Liver (tissue), 8 donors: ENCODE measurements at regions not wholly inside any gene's neighbourhood (a gene's known extent, or its start where the extent isn't known, plus 50 kb on each side); places are given as distances from the start of the nearest gene placed in this dataset.

Source experiments
- DNase-seq: peaks from one replicate; pipeline ENCODE4 v3.0.0-alpha.2; 2017; ENCODE audit warnings: low spot score
- H3K27ac ChIP-seq, 2 donors: one replicate each; pipeline ENCODE4 v1.7.0; 2013; ENCODE audit warnings: inconsistent platforms in 2 of 2, low read length in 2 of 2, control low read depth in 1 of 2, low read depth in 1 of 2, mild to moderate bottlenecking in 1 of 2
- H3K27me3 ChIP-seq, 4 donors: one replicate each; pipeline versions ENCODE4 v1.6.1 to v1.7.0; 2013; ENCODE audit warnings: low read length in 3 of 4, inconsistent platforms in 1 of 4, mild to moderate bottlenecking in 1 of 4, moderate library complexity in 1 of 4; ENCODE audit not compliant: control insufficient read depth in 4 of 4, insufficient read depth in 4 of 4
- H3K36me3 ChIP-seq, 4 donors: one replicate each; pipeline versions ENCODE4 v1.6.1 to v1.7.0; 2013; ENCODE audit warnings: low read length in 3 of 4, mild to moderate bottlenecking in 3 of 4, low read depth in 1 of 4, moderate library complexity in 1 of 4; ENCODE audit not compliant: control insufficient read depth in 4 of 4, insufficient read depth in 3 of 4
- H3K4me1 ChIP-seq, 4 donors: one replicate each; pipeline versions ENCODE4 v1.6.1 to v1.7.0; 2013; ENCODE audit warnings: low read length in 3 of 4, mild to moderate bottlenecking in 3 of 4, moderate library complexity in 1 of 4; ENCODE audit not compliant: control insufficient read depth in 4 of 4, insufficient read depth in 4 of 4
- H3K4me3 ChIP-seq, 3 donors: one replicate each; pipeline versions ENCODE4 v1.6.1 to v1.7.0; 2013; ENCODE audit warnings: low read length in 3 of 3, control low read depth in 1 of 3, low read depth in 1 of 3, mild to moderate bottlenecking in 1 of 3
- H3K9ac ChIP-seq, 2 donors: one replicate each; pipeline ENCODE4 v1.7.0; 2013; ENCODE audit warnings: low read length in 2 of 2, mild to moderate bottlenecking in 2 of 2, moderate library complexity in 2 of 2, control low read depth in 1 of 2, low read depth in 1 of 2
- H3K9me3 ChIP-seq, 4 donors: one replicate each; pipeline versions ENCODE4 v1.6.1 to v1.7.0; 2013; ENCODE audit warnings: low read length in 3 of 4; ENCODE audit not compliant: control insufficient read depth in 4 of 4
- ATF3 ChIP-seq: IDR thresholded peaks from 2 replicates; pipeline ENCODE4 v1.6.1; 2016; ENCODE audit warnings: antibody characterized with exemption
- CTCF ChIP-seq: fragments of 150-350 bp; IDR thresholded peaks from 2 replicates; pipeline ENCODE4 v1.5.1; 2017; ENCODE audit warnings: improper control_type of control experiment, low read depth, low read length; ENCODE audit not compliant: missing input control
- EGR1 ChIP-seq, 2 donors: IDR thresholded peaks; 2 replicates each; pipeline ENCODE4 v1.6.1; 2016 to 2018; ENCODE audit warnings: antibody characterized with exemption in 2 of 2, low read depth in 2 of 2
- FOXA1 ChIP-seq: IDR thresholded peaks from 2 replicates; pipeline ENCODE4 v1.6.1; 2016; ENCODE audit warnings: antibody characterized with exemption
- FOXA2 ChIP-seq: IDR thresholded peaks from 2 replicates; pipeline ENCODE4 v1.6.1; 2016; ENCODE audit warnings: antibody characterized with exemption
- GABPA ChIP-seq, 2 donors: IDR thresholded peaks in 1 of 2; conservative IDR thresholded peaks in 1 of 2; 2 replicates each; pipeline ENCODE4 v1.6.1; 2016; ENCODE audit warnings: antibody characterized with exemption in 2 of 2, mild to moderate bottlenecking in 1 of 2, moderate library complexity in 1 of 2
- HNF4A ChIP-seq, 2 donors: conservative IDR thresholded peaks; 2 replicates each; pipeline ENCODE4 v1.6.1; 2016; ENCODE audit warnings: antibody characterized with exemption in 2 of 2, mild to moderate bottlenecking in 2 of 2
- HNF4G ChIP-seq: IDR thresholded peaks from 2 replicates; pipeline ENCODE4 v1.6.1; 2016; ENCODE audit warnings: antibody characterized with exemption
- JUND ChIP-seq, 2 donors: IDR thresholded peaks; 2 replicates each; pipeline ENCODE4 v1.6.1; 2016; ENCODE audit warnings: antibody characterized with exemption in 2 of 2
- MAX ChIP-seq: IDR thresholded peaks from 2 replicates; pipeline ENCODE4 v1.6.1; 2016; ENCODE audit warnings: antibody characterized with exemption
- NR2F2 ChIP-seq: IDR thresholded peaks from 2 replicates; pipeline ENCODE4 v1.6.1; 2016; ENCODE audit warnings: antibody characterized with exemption
- RAD21 ChIP-seq, 2 donors: IDR thresholded peaks; 2 replicates each; pipeline ENCODE4 v1.6.1; 2016; ENCODE audit warnings: antibody characterized with exemption in 2 of 2, mild to moderate bottlenecking in 2 of 2
- REST ChIP-seq: IDR thresholded peaks from 2 replicates; pipeline ENCODE4 v1.6.1; 2016; ENCODE audit warnings: antibody characterized with exemption, mild to moderate bottlenecking
- RXRA ChIP-seq, 2 donors: IDR thresholded peaks; 2 replicates each; pipeline ENCODE4 v1.6.1; 2017 to 2018; ENCODE audit warnings: antibody characterized with exemption in 2 of 2, mild to moderate bottlenecking in 1 of 2
- TAF1 ChIP-seq: conservative IDR thresholded peaks from 2 replicates; pipeline ENCODE4 v1.6.1; 2016; ENCODE audit warnings: antibody characterized with exemption, mild to moderate bottlenecking
- YY1 ChIP-seq: IDR thresholded peaks from 2 replicates; pipeline ENCODE4 v1.6.1; 2016; ENCODE audit warnings: antibody characterized with exemption, mild to moderate bottlenecking
- ZBTB33 ChIP-seq: IDR thresholded peaks from 2 replicates; pipeline ENCODE4 v1.6.1; 2016; ENCODE audit warnings: antibody characterized with exemption
- WGBS: extraction: QIAGEN DNeasy Blood & Tissue Kit; methylation state at CpG from one replicate; pipeline ENCODE4 v1.1.7; 2013; 5-methylcytosine and 5-hydroxymethylcytosine counted together
- donor health status: healthy.
- donor health status: healthy.
- donor health status: healthy.
- donor health status: healthy.
- donor health status: healthy.

GRCh38 chr2:173697929-173698328, 267.2 kb downstream of the SP3 start:
- Histone ChIP-seq H3K9ac (no peak overlapping the region), H3K4me1 (no peaks in the 10 kb centered on the region), H3K27ac (no peak overlapping the region), H3K9me3 (peaks cover 0 to 5% (median 3%) of the 10 kb centered on the region in 4 donors), H3K27me3 (no peaks in the 10 kb centered on the region), H3K36me3 (no peaks in the 10 kb centered on the region), H3K4me3 (no peak overlapping the region)
- WGBS = 94% methylated on average over 1 of the region's 1 CpG
- DNase-seq = no peak
- no peak for TF ChIP-seq TAF1
- TF ChIP-seq HNF4A (conservative IDR thresholded peaks at IDR 0.05) = no peak

GRCh38 chr2:173705656-173706055, 259.5 kb downstream of the SP3 start:
- H3K4me3 ChIP-seq = no peak overlapping the region
- TF ChIP-seq FOXA2 (no peak), RXRA (IDR thresholded peaks at IDR 0.05) (no peak), CTCF (no peak), EGR1 (IDR thresholded peaks at IDR 0.05; ENCODE audit: low read depth in 2 of 2) (no peak), JUND (IDR thresholded peaks at IDR 0.05) (no peak), MAX (no peak), ATF3 (no peak), YY1 (no peak)
- no peaks in the 10 kb centered on the region for H3K9me3 ChIP-seq
- H3K27ac ChIP-seq = no peak overlapping the region
- no peak overlapping the region for H3K9ac ChIP-seq
- peaks cover 0 to 6% (median 0%) of the 10 kb centered on the region in 4 donors for H3K4me1 ChIP-seq
- H3K36me3 ChIP-seq = no peaks in the 10 kb centered on the region
- 90% methylated on average over 4 of the region's 4 CpGs for WGBS
- DNase-seq = no peak
- no peaks in the 10 kb centered on the region for H3K27me3 ChIP-seq

GRCh38 chr2:173706936-173707335, 258.2 kb downstream of the SP3 start:
- Histone ChIP-seq H3K36me3 (no peaks in the 10 kb centered on the region), H3K27ac (no peak overlapping the region), H3K4me3 (no peak overlapping the region), H3K27me3 (no peaks in the 10 kb centered on the region), H3K4me1 (peaks cover 0 to 6% (median 0%) of the 10 kb centered on the region in 4 donors), H3K9ac (no peak overlapping the region), H3K9me3 (no peaks in the 10 kb centered on the region)
- DNase-seq = no peak
- WGBS = 64% methylated on average over 4 of the region's 4 CpGs
- TF ChIP-seq ATF3 (no peak), MAX (no peak), ZBTB33 (no peak), CTCF (no peak), TAF1 (no peak), GABPA (IDR thresholded peaks at IDR 0.05 in 1 of 2, conservative IDR thresholded peaks at IDR 0.05 in 1 of 2) (no peak), JUND (IDR thresholded peaks at IDR 0.05) (no peak), RAD21 (IDR thresholded peaks at IDR 0.05) (no peak), NR2F2 (no peak), HNF4A (conservative IDR thresholded peaks at IDR 0.05) (no peak), REST (no peak), RXRA (IDR thresholded peaks at IDR 0.05) (no peak), EGR1 (IDR thresholded peaks at IDR 0.05; ENCODE audit: low read depth in 2 of 2) (no peak), FOXA2 (no peak), HNF4G (no peak), FOXA1 (no peak)
